ENCODE measurements at regions not wholly inside any gene's neighbourhood (a gene's known extent, or its start where the extent isn't known, plus 50 kb on each side); places are given as distances from the start of the nearest gene placed in this dataset.

DNA sequence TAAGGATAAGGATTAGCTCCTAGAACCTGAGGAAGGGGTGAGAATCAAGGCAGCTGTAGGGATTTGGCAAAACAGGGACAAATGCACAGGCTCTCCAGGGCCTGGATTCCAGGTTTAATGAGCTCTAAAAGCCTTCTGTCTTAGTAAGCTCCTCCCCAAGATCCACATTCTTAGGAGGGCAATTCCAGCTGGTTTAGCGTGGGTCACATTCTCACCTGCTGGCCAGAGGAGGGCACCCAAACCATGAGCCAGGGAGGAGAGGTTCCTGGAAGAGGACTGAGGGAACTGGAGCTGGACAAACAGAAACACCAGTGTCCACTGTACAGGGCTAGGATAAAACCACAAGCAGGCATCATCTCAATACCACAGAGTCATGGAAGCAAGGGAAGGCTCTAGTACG, 480.0 kb downstream of the CCDC171 start:
- H3K9me3 ChIP-seq (ENCODE audit: control insufficient read depth in 4 of 4, low read length in 3 of 4): no peaks in the 10 kb centered on the region
- H3K36me3 ChIP-seq (ENCODE audit: control insufficient read depth in 4 of 4, insufficient read depth in 3 of 4, low read depth in 1 of 4, low read length in 3 of 4): no peaks in the 10 kb centered on the region
- H3K9ac ChIP-seq (ENCODE audit: low read depth in 1 of 2, low read length in 2 of 2): no peak overlapping the region
- no peaks in the 10 kb centered on the region for H3K4me1 ChIP-seq (ENCODE audit: control insufficient read depth in 4 of 4, insufficient read depth in 4 of 4, low read length in 3 of 4)
- TF ChIP-seq, protein P1, sequence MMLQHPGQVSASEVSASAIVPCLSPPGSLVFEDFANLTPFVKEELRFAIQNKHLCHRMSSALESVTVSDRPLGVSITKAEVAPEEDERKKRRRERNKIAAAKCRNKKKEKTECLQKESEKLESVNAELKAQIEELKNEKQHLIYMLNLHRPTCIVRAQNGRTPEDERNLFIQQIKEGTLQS (IDR thresholded peaks at IDR 0.05): no peak
- TF ChIP-seq GABPA (IDR thresholded peaks at IDR 0.05 in 1 of 2, conservative IDR thresholded peaks at IDR 0.05 in 1 of 2): no peak
- no peak for TF ChIP-seq EGR1 (IDR thresholded peaks at IDR 0.05; ENCODE audit: low read depth in 2 of 2)
- TF ChIP-seq, protein P2, sequence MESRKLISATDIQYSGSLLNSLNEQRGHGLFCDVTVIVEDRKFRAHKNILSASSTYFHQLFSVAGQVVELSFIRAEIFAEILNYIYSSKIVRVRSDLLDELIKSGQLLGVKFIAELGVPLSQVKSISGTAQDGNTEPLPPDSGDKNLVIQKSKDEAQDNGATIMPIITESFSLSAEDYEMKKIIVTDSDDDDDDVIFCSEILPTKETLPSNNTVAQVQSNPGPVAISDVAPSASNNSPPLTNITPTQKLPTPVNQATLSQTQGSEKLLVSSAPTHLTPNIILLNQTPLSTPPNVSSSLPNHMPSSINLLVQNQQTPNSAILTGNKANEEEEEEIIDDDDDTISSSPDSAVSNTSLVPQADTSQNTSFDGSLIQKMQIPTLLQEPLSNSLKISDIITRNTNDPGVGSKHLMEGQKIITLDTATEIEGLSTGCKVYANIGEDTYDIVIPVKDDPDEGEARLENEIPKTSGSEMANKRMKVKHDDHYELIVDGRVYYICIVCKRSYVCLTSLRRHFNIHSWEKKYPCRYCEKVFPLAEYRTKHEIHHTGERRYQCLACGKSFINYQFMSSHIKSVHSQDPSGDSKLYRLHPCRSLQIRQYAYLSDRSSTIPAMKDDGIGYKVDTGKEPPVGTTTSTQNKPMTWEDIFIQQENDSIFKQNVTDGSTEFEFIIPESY (IDR thresholded peaks at IDR 0.05): no peak
- no peak for TF ChIP-seq YY1 (IDR thresholded peaks at IDR 0.05)
- no peak for TF ChIP-seq NR2F2 (IDR thresholded peaks at IDR 0.05)
- H3K27me3 ChIP-seq (ENCODE audit: control insufficient read depth in 4 of 4, insufficient read depth in 4 of 4, low read length in 3 of 4): no peaks in the 10 kb centered on the region
- 80% methylated on average over 2 of the region's 2 CpGs for WGBS
- no peak for DNase-seq (ENCODE audit: low spot score)
- H3K27ac ChIP-seq (ENCODE audit: low read depth in 1 of 2, low read length in 2 of 2): no peak overlapping the region
- no peak overlapping the region for H3K4me3 ChIP-seq (ENCODE audit: low read depth in 1 of 3, low read length in 3 of 3)

DNA sequence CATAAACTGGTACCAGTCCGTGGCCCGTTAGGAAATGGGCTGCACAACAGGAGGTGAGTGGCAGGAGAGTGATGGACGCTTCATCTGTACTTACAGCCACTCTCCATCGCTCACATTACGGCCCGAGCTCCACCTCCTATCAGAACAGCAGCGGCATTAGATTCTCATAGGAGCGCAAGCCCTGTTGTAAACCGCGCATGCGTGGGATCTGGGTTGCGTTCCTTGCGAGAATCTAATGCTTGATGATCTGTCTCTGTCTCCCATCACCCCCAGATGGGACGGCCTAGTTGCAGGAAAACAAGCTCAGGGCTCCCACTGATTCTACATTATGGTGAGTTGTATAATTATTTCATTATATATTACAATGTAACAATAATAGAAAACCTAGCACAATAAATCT, 480.4 kb downstream of the CCDC171 start:
- WGBS: 91% methylated on average over 14 of the region's 14 CpGs
- Histone ChIP-seq H3K4me3 (ENCODE audit: low read depth in 1 of 3, low read length in 3 of 3) (no peak overlapping the region), H3K36me3 (ENCODE audit: control insufficient read depth in 4 of 4, insufficient read depth in 3 of 4, low read depth in 1 of 4, low read length in 3 of 4) (no peaks in the 10 kb centered on the region), H3K27ac (ENCODE audit: low read depth in 1 of 2, low read length in 2 of 2) (no peak overlapping the region), H3K4me1 (ENCODE audit: control insufficient read depth in 4 of 4, insufficient read depth in 4 of 4, low read length in 3 of 4) (no peaks in the 10 kb centered on the region), H3K9ac (ENCODE audit: low read depth in 1 of 2, low read length in 2 of 2) (no peak overlapping the region), H3K27me3 (ENCODE audit: control insufficient read depth in 4 of 4, insufficient read depth in 4 of 4, low read length in 3 of 4) (no peaks in the 10 kb centered on the region), H3K9me3 (ENCODE audit: control insufficient read depth in 4 of 4, low read length in 3 of 4) (no peaks in the 10 kb centered on the region)
- TF ChIP-seq NR2F2 (IDR thresholded peaks at IDR 0.05) (no peak), HNF4G (IDR thresholded peaks at IDR 0.05) (no peak), RAD21 (IDR thresholded peaks at IDR 0.05) (no peak), SP1 (IDR thresholded peaks at IDR 0.05) (no peak)
- TF ChIP-seq, protein P2 (IDR thresholded peaks at IDR 0.05): no peak
- TF ChIP-seq, protein P3, sequence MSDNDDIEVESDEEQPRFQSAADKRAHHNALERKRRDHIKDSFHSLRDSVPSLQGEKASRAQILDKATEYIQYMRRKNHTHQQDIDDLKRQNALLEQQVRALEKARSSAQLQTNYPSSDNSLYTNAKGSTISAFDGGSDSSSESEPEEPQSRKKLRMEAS (IDR thresholded peaks at IDR 0.05): no peak
- TF ChIP-seq, protein P4, sequence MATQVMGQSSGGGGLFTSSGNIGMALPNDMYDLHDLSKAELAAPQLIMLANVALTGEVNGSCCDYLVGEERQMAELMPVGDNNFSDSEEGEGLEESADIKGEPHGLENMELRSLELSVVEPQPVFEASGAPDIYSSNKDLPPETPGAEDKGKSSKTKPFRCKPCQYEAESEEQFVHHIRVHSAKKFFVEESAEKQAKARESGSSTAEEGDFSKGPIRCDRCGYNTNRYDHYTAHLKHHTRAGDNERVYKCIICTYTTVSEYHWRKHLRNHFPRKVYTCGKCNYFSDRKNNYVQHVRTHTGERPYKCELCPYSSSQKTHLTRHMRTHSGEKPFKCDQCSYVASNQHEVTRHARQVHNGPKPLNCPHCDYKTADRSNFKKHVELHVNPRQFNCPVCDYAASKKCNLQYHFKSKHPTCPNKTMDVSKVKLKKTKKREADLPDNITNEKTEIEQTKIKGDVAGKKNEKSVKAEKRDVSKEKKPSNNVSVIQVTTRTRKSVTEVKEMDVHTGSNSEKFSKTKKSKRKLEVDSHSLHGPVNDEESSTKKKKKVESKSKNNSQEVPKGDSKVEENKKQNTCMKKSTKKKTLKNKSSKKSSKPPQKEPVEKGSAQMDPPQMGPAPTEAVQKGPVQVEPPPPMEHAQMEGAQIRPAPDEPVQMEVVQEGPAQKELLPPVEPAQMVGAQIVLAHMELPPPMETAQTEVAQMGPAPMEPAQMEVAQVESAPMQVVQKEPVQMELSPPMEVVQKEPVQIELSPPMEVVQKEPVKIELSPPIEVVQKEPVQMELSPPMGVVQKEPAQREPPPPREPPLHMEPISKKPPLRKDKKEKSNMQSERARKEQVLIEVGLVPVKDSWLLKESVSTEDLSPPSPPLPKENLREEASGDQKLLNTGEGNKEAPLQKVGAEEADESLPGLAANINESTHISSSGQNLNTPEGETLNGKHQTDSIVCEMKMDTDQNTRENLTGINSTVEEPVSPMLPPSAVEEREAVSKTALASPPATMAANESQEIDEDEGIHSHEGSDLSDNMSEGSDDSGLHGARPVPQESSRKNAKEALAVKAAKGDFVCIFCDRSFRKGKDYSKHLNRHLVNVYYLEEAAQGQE (IDR thresholded peaks at IDR 0.05): no peak
- DNase-seq (ENCODE audit: low spot score): no peak

Measured in liver (tissue), 7 donors.